HT-29 (cell line): ENCODE measurements at regions not wholly inside any gene's neighbourhood (a gene's known extent, or its start where the extent isn't known, plus 50 kb on each side); places are given as distances from the start of the nearest gene placed in this dataset.
A peak's percentile ranks its signal among the peaks of the same experiment; 100 is the strongest.

Experiments used
- DNase-seq: peaks from one replicate; pipeline ENCODE4 v3.0.0-alpha.2; 2015; ENCODE audit warnings: low spot score

DNA sequence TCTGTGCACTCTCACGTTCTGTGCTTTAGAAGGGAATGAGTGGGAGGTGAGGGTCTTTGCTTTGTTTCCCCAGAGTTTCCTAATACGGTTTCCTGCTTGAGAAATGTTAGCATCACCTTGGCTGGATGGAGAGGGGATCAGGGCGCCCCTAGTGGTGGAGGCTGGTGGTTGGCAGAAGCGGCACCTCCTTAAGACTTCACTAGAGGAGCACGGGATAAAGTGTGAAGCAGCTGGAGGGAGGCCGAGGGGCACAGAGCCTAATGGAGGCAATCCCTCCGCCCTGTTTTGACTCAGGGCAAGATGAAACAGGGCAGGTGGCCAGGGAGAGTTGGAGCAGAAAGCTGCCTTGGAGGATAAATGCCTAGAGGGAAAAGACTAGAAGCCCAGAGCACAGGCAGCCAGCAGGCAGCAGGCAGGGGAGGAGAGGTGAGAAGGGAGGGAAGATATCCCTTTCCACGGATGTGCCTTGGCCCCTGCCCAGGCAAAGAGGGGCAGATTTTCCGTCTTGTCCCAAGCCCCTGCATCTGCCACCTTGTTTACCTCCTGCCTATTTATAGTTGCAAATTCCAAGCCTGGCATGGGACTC, 56.0 kb upstream of the BTRC start:
- peak; percentile 59 for DNase-seq

DNA sequence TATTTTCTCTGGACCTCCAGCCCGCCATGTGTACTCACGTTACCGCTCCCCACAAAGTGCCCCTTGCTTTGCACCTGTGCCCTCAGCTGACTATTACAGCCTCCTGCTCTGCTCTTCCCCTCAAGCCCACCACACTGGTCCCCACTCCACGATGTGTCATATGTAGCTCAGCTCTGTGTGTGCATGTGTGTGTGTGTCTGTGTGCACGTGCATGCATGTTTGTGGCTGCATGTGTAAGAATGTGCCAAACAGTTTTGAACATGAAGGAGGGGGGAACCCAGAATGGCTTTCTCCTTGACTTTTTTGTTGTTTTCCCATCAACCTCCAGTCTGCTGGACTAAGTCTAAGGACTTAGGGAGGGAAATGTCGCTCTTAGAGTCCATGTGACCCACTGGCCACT, 54.8 kb upstream of the BTRC start:
- DNase-seq: no peak

DNA sequence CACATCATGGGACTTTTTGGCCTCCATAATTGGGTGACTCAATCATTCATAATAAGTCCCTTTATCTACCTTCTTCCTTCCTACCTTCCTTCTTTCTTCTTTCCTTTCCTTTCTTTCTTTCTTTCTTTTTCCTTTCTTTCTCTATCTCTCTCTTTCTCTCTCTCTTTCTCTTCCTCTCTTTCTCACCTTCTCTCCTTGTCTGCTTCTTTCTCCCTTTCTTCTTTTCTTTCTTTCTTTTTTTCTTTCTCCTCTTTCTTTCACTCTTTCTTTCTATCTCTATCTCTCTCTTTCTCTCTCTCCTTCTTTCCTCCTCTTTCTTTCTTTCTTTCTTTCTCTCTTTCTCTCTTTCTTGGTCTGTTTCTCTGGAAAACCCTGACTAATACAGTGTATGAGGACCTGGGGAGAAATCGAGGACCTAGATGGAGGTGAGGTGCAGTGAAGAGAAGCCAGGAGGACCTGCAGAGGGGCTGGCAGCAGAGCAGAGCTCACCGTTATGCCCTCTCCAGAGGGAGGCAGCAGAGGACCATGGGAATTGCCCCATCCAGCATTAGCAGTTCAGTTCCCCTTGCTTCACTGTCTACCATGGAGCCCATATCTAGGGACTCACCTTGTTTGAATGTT, 52.7 kb upstream of the BTRC start:
- DNase-seq: peak; percentile 67

GRCh38 chr10:101303087-101303703, 50.8 kb upstream of the BTRC start:
- DNase-seq: no peak
